ENCODE measurements at regions not wholly inside any gene's neighbourhood (a gene's known extent, or its start where the extent isn't known, plus 50 kb on each side); places are given as distances from the start of the nearest gene placed in this dataset.

- H3K4me1 ChIP-seq (ENCODE audit: insufficient read depth, low read length), result no peaks in the 10 kb centered on the region
- intact Hi-C loops (cut with micrococcal nuclease), result no loop called here
- no peak overlapping the region for H3K27ac Mint-ChIP-seq
- H3K27me3 Mint-ChIP-seq, result peaks cover 10 to 12% of the 10 kb centered on the region in 2 donors
- no peaks in the 10 kb centered on the region for H3K4me1 Mint-ChIP-seq
- no peak for DNase-seq
- no peaks in the 10 kb centered on the region for H3K9me3 ChIP-seq (ENCODE audit: control insufficient read depth in 1 of 2, low read length in 2 of 2)
- no peaks in the 10 kb centered on the region for H3K27me3 ChIP-seq (ENCODE audit: insufficient read depth, low read length)
- H3K27ac ChIP-seq (ENCODE audit: low read depth, low read length), result no peak overlapping the region
- no peak overlapping the region for H3K4me3 Mint-ChIP-seq
- ChIA-PET POLR2A (ENCODE audit: partially characterized antibody) (no interaction called here), CTCF (ENCODE audit: partially characterized antibody) (no interaction called here)
- no peaks in the 10 kb centered on the region for H3K36me3 ChIP-seq (ENCODE audit: insufficient read depth, low read length)
- H3K4me3 ChIP-seq (ENCODE audit: low read length in 2 of 2), result no peak overlapping the region
- H3K9me3 Mint-ChIP-seq, result peaks cover 0 to 37% (median 6%) of the 10 kb centered on the region in 8 donors
- H3K36me3 Mint-ChIP-seq, result no peaks in the 10 kb centered on the region
Measured at GRCh38 chr17:72479113-72479512, 358.3 kb downstream of the SOX9 start.

- peaks cover 0 to 22% (median 2%) of the 10 kb centered on the region in 8 donors for H3K9me3 Mint-ChIP-seq
- Histone ChIP-seq H3K27me3 (ENCODE audit: insufficient read depth, low read length) (no peaks in the 10 kb centered on the region), H3K4me3 (ENCODE audit: low read length in 2 of 2) (no peak overlapping the region), H3K36me3 (ENCODE audit: insufficient read depth, low read length) (no peaks in the 10 kb centered on the region), H3K27ac (ENCODE audit: low read depth, low read length) (no peak overlapping the region), H3K4me1 (ENCODE audit: insufficient read depth, low read length) (no peaks in the 10 kb centered on the region), H3K9me3 (ENCODE audit: control insufficient read depth in 1 of 2, low read length in 2 of 2) (no peaks in the 10 kb centered on the region)
- no peak for DNase-seq
- no peak overlapping the region for H3K27ac Mint-ChIP-seq
- ChIA-PET POLR2A (ENCODE audit: partially characterized antibody) (no interaction called here), CTCF (ENCODE audit: partially characterized antibody) (no interaction called here)
- H3K27me3 Mint-ChIP-seq, result peaks cover 7 to 10% of the 10 kb centered on the region in 2 donors
- H3K36me3 Mint-ChIP-seq, result no peaks in the 10 kb centered on the region
- intact Hi-C loops (cut with micrococcal nuclease), result no loop called here
- H3K4me1 Mint-ChIP-seq, result no peaks in the 10 kb centered on the region
- H3K4me3 Mint-ChIP-seq, result no peak overlapping the region
Measured at GRCh38 chr17:72481572-72481971, 360.8 kb downstream of the SOX9 start.

GRCh38 chr17:72485596-72485995 lies 364.8 kb downstream of the SOX9 start:
- Histone ChIP-seq H3K27ac (ENCODE audit: low read depth, low read length) (no peak overlapping the region), H3K27me3 (ENCODE audit: insufficient read depth, low read length) (no peaks in the 10 kb centered on the region), H3K4me1 (ENCODE audit: insufficient read depth, low read length) (no peaks in the 10 kb centered on the region), H3K36me3 (ENCODE audit: insufficient read depth, low read length) (no peaks in the 10 kb centered on the region), H3K4me3 (ENCODE audit: low read length in 2 of 2) (no peak overlapping the region), H3K9me3 (ENCODE audit: control insufficient read depth in 1 of 2, low read length in 2 of 2) (no peaks in the 10 kb centered on the region)
- ChIA-PET POLR2A (ENCODE audit: partially characterized antibody) (no interaction called here), CTCF (ENCODE audit: partially characterized antibody) (no interaction called here)
- Mint-ChIP-seq H3K4me3 (no peak overlapping the region), H3K36me3 (no peaks in the 10 kb centered on the region), H3K9me3 (peaks cover 0 to 28% (median 5%) of the 10 kb centered on the region in 8 donors), H3K27ac (no peak overlapping the region), H3K27me3 (peaks cover 1% of the 10 kb centered on the region in 2 donors), H3K4me1 (no peaks in the 10 kb centered on the region)
- intact Hi-C loops (cut with micrococcal nuclease), result no loop called here
- no peak for DNase-seq

- H3K27ac ChIP-seq (ENCODE audit: low read depth, low read length), result no peak overlapping the region
- ChIA-PET POLR2A (ENCODE audit: partially characterized antibody) (no interaction called here), CTCF (ENCODE audit: partially characterized antibody) (no interaction called here)
- Mint-ChIP-seq H3K36me3 (no peaks in the 10 kb centered on the region), H3K4me1 (no peaks in the 10 kb centered on the region), H3K27ac (no peak overlapping the region), H3K27me3 (peaks cover 1% of the 10 kb centered on the region in 2 donors), H3K9me3 (peaks cover 0 to 20% (median 5%) of the 10 kb centered on the region in 8 donors), H3K4me3 (no peak overlapping the region)
- intact Hi-C loops (cut with micrococcal nuclease), result no loop called here
- no peak for DNase-seq
- H3K4me1 ChIP-seq (ENCODE audit: insufficient read depth, low read length), result no peaks in the 10 kb centered on the region
- H3K36me3 ChIP-seq (ENCODE audit: insufficient read depth, low read length), result no peaks in the 10 kb centered on the region
- no peaks in the 10 kb centered on the region for H3K9me3 ChIP-seq (ENCODE audit: control insufficient read depth in 1 of 2, low read length in 2 of 2)
- H3K27me3 ChIP-seq (ENCODE audit: insufficient read depth, low read length), result no peaks in the 10 kb centered on the region
- H3K4me3 ChIP-seq (ENCODE audit: low read length in 2 of 2), result no peak overlapping the region
Measured at GRCh38 chr17:72486806-72487205, 366.0 kb downstream of the SOX9 start.

- intact Hi-C loops (cut with micrococcal nuclease), result no loop called here
- Histone ChIP-seq H3K4me3 (ENCODE audit: low read length in 2 of 2) (no peak overlapping the region), H3K27me3 (ENCODE audit: insufficient read depth, low read length) (no peaks in the 10 kb centered on the region), H3K9me3 (ENCODE audit: control insufficient read depth in 1 of 2, low read length in 2 of 2) (no peaks in the 10 kb centered on the region), H3K36me3 (ENCODE audit: insufficient read depth, low read length) (no peaks in the 10 kb centered on the region), H3K27ac (ENCODE audit: low read depth, low read length) (no peak overlapping the region), H3K4me1 (ENCODE audit: insufficient read depth, low read length) (no peaks in the 10 kb centered on the region)
- Mint-ChIP-seq H3K4me1 (no peaks in the 10 kb centered on the region), H3K9me3 (peaks cover 0 to 21% (median 8%) of the 10 kb centered on the region in 8 donors), H3K27me3 (peaks cover 0 to 1% of the 10 kb centered on the region in 2 donors), H3K36me3 (no peaks in the 10 kb centered on the region), H3K27ac (no peak overlapping the region), H3K4me3 (no peak overlapping the region)
- POLR2A ChIA-PET (ENCODE audit: partially characterized antibody), result no interaction called here
- CTCF ChIA-PET (ENCODE audit: partially characterized antibody), result no interaction called here
- no peak for DNase-seq
Measured at GRCh38 chr17:72487731-72488494, 367.1 kb downstream of the SOX9 start.

- Mint-ChIP-seq H3K36me3 (no peaks in the 10 kb centered on the region), H3K4me1 (no peaks in the 10 kb centered on the region), H3K27ac (peak overlapping the region in 1 of 7 donors; percentile 73), H3K9me3 (peaks cover 0 to 21% (median 7%) of the 10 kb centered on the region in 8 donors), H3K27me3 (peaks cover 0 to 1% of the 10 kb centered on the region in 2 donors), H3K4me3 (peak overlapping the region in 1 of 8 donors; percentile 7)
- H3K4me1 ChIP-seq (ENCODE audit: insufficient read depth, low read length), result no peaks in the 10 kb centered on the region
- H3K36me3 ChIP-seq (ENCODE audit: insufficient read depth, low read length), result no peaks in the 10 kb centered on the region
- no peak overlapping the region for H3K4me3 ChIP-seq (ENCODE audit: low read length in 2 of 2)
- ChIA-PET CTCF (ENCODE audit: partially characterized antibody) (no interaction called here), POLR2A (ENCODE audit: partially characterized antibody) (no interaction called here)
- no peaks in the 10 kb centered on the region for H3K27me3 ChIP-seq (ENCODE audit: insufficient read depth, low read length)
- intact Hi-C loops (cut with micrococcal nuclease), result no loop called here
- H3K27ac ChIP-seq (ENCODE audit: low read depth, low read length), result no peak overlapping the region
- H3K9me3 ChIP-seq (ENCODE audit: control insufficient read depth in 1 of 2, low read length in 2 of 2), result no peaks in the 10 kb centered on the region
- DNase-seq, result no peak
Measured at GRCh38 chr17:72488555-72489271, 367.9 kb downstream of the SOX9 start.

GRCh38 chr17:72489272-72489641 lies 368.4 kb downstream of the SOX9 start:
- Histone ChIP-seq H3K36me3 (ENCODE audit: insufficient read depth, low read length) (no peaks in the 10 kb centered on the region), H3K27ac (ENCODE audit: low read depth, low read length) (no peak overlapping the region), H3K4me1 (ENCODE audit: insufficient read depth, low read length) (no peaks in the 10 kb centered on the region), H3K27me3 (ENCODE audit: insufficient read depth, low read length) (no peaks in the 10 kb centered on the region), H3K4me3 (ENCODE audit: low read length in 2 of 2) (no peak overlapping the region), H3K9me3 (ENCODE audit: control insufficient read depth in 1 of 2, low read length in 2 of 2) (no peaks in the 10 kb centered on the region)
- Mint-ChIP-seq H3K9me3 (peaks cover 0 to 19% (median 8%) of the 10 kb centered on the region in 8 donors), H3K4me1 (no peaks in the 10 kb centered on the region), H3K27ac (no peak overlapping the region), H3K4me3 (no peak overlapping the region), H3K36me3 (no peaks in the 10 kb centered on the region), H3K27me3 (peaks cover 0 to 1% of the 10 kb centered on the region in 2 donors)
- ChIA-PET POLR2A (ENCODE audit: partially characterized antibody) (no interaction called here), CTCF (ENCODE audit: partially characterized antibody) (no interaction called here)
- DNase-seq, result no peak
- intact Hi-C loops (cut with micrococcal nuclease), result no loop called here

Measured in CD4-positive, alpha-beta memory T cell (primary cell).